Cardiac fibroblast (primary cell): ENCODE measurements at regions not wholly inside any gene's neighbourhood (a gene's known extent, or its start where the extent isn't known, plus 50 kb on each side); places are given as distances from the start of the nearest gene placed in this dataset.
"Not testable (repeated sequence)": the region's sequence is repeated elsewhere in the genome, so short reads cannot be mapped to it uniquely, and the experiment has no call there.

Experiments used
- DNase-seq, 2 donors: peaks; one replicate each; pipeline versions ENCODE4 v3.0.0 to v3.0.0-alpha.2; 2010; ENCODE audit warnings: low read depth in 2 of 2
- H3K4me3 ChIP-seq, 2 donors: replicated peaks in 1 of 2; 1 replicate in 1 of 2; 2 replicates in 1 of 2; pipeline ENCODE4 v1.5.1; 2011; ENCODE audit warnings: low read depth in 2 of 2, low read length in 2 of 2, mild to moderate bottlenecking in 2 of 2, moderate library complexity in 1 of 2
- CTCF ChIP-seq: IDR thresholded peaks from one replicate; pipeline ENCODE4 v1.5.1; 2011; ENCODE audit warnings: low read depth, mild to moderate bottlenecking, low read length, inconsistent platforms

GRCh38 chr10:20391629-20392028, 505.5 kb downstream of the NEBL start:
- H3K4me3 ChIP-seq = no peak overlapping the region
- TF ChIP-seq CTCF = no peak
- DNase-seq = no peak

GRCh38 chr10:20381761-20382160, 515.4 kb downstream of the NEBL start:
- DNase-seq = no peak
- H3K4me3 ChIP-seq = no peak overlapping the region
- no peak for TF ChIP-seq CTCF

- no peak overlapping the region for H3K4me3 ChIP-seq
- TF ChIP-seq CTCF = no peak
- no peak for DNase-seq
Observed at GRCh38 chr10:20380401-20380800, 516.7 kb downstream of the NEBL start.

- no peak overlapping the region for H3K4me3 ChIP-seq
- TF ChIP-seq CTCF = no peak
- no peak for DNase-seq
Observed at GRCh38 chr10:20372748-20373147, 524.4 kb downstream of the NEBL start.

GRCh38 chr10:20370977-20371533, 526.1 kb downstream of the NEBL start:
- DNase-seq, H3K4me3 ChIP-seq: not testable (repeated sequence)

- DNase-seq = no peak
- H3K4me3 ChIP-seq = no peak overlapping the region
- TF ChIP-seq CTCF = no peak
Observed at GRCh38 chr10:20369863-20370736, 527.0 kb downstream of the NEBL start.

GRCh38 chr10:20363684-20364083, 533.4 kb downstream of the NEBL start:
- TF ChIP-seq CTCF = no peak
- DNase-seq = no peak

More at GRCh38 chr10:20363684-20364083, 533.4 kb downstream of the NEBL start:
- H3K4me3 ChIP-seq = no peak overlapping the region
